Mucosa of rectum (tissue), 2 donors: ENCODE measurements at regions not wholly inside any gene's neighbourhood (a gene's known extent, or its start where the extent isn't known, plus 50 kb on each side); places are given as distances from the start of the nearest gene placed in this dataset.
"Not testable (repeated sequence)": the region's sequence is repeated elsewhere in the genome, so short reads cannot be mapped to it uniquely, and the experiment has no call there.

Source experiments
- H3K27ac ChIP-seq, 2 donors: one replicate each; pipeline ENCODE4 v1.7.0; 2013; ENCODE audit warnings: inconsistent platforms in 2 of 2, low read depth in 2 of 2, low read length in 2 of 2
- H3K27me3 ChIP-seq, 2 donors: one replicate each; pipeline ENCODE4 v1.7.0; 2013; ENCODE audit warnings: low read length in 2 of 2; ENCODE audit not compliant: control insufficient read depth in 2 of 2, insufficient read depth in 2 of 2
- H3K36me3 ChIP-seq, 2 donors: one replicate each; pipeline ENCODE4 v1.7.0; 2013; ENCODE audit warnings: low read length in 2 of 2; ENCODE audit not compliant: control insufficient read depth in 2 of 2, insufficient read depth in 2 of 2
- H3K4me1 ChIP-seq, 2 donors: one replicate each; pipeline ENCODE4 v1.7.0; 2013; ENCODE audit warnings: low read length in 2 of 2, mild to moderate bottlenecking in 1 of 2; ENCODE audit not compliant: control insufficient read depth in 2 of 2, insufficient read depth in 2 of 2
- H3K4me3 ChIP-seq, 2 donors: one replicate each; pipeline ENCODE4 v1.7.0; 2013; ENCODE audit warnings: low read length in 2 of 2
- H3K9ac ChIP-seq, 2 donors: one replicate each; pipeline ENCODE4 v1.7.0; 2013; ENCODE audit warnings: low read length in 2 of 2, low read depth in 1 of 2, mild to moderate bottlenecking in 1 of 2
- H3K9me3 ChIP-seq, 2 donors: one replicate each; pipeline ENCODE4 v1.7.0; 2013; ENCODE audit warnings: low read length in 2 of 2; ENCODE audit not compliant: control insufficient read depth in 2 of 2
- donor health status: healthy.
- donor health status: Normal muscosa, but diverticular disease.

DNA sequence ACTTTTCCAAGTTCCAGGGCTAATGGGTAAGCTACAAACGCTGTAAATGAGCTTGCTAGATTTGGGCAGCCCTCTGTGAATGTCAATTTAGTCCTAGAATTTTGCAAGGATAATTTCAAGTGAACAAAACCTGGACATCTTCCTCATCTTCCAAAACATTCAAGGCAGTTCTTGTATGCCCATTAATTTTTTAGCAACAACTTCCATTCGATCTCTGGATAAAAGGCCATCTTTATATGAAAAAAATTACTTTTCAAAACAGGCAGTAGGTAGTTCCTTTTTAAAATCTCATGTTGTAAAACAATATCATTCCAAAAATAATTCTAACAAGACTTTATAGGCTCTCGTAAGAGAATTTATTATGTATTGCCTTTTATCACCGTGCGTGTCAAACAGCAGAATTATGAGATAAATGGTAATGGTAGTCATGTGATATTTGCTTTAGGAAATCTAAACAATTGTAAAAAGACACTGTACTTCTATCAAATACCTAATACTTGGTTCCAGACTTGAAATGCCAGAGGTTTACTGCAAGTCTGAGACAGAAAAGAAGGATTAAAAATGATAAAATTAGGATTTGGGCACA, 143.7 kb upstream of the NRP1 start:
- Histone ChIP-seq H3K36me3 (no peaks in the 10 kb centered on the region), H3K27ac (no peak overlapping the region), H3K9ac (no peak overlapping the region), H3K4me3 (no peak overlapping the region), H3K4me1 (no peaks in the 10 kb centered on the region), H3K27me3 (peaks cover 0 to 6% of the 10 kb centered on the region in 2 donors), H3K9me3 (no peaks in the 10 kb centered on the region)

DNA sequence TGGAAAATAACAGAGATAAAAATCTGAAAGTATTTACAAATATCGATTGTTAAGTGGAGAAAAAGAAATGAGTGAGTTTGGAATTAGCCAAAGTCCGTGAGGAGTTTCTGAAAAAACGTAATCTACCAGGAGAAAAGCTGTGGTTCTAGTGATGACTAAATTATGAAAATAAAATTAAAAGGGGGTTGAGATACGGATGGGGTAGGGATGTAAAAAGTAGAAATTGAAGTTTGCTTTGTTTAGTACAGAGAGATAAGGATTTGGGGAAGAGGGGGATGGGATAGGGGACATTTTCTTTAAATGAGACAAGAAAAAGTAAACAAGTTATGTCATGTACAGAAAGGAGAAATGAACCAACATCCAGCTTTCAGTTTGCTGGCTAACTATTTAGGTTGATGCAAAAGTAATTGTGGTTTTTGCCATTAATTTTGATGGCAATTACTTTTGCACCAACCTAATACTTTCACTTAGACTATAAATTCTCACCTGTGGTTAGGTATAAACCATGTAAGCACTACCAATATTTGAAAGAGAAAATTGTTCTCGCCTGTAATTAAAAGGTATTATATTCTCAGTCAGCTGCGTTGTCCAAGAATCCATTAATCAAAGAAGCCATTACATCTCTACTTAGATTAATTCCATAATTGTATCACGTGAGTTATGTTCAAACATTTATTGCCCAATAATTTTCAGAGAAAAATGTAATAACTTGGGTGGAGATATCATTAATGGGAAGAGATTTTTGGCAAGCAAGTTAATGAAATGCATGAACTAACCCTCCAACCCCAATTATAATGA, 143.0 kb upstream of the NRP1 start:
- no peaks in the 10 kb centered on the region for H3K4me1 ChIP-seq
- no peak overlapping the region for H3K4me3 ChIP-seq
- H3K9me3 ChIP-seq: no peaks in the 10 kb centered on the region

DNA sequence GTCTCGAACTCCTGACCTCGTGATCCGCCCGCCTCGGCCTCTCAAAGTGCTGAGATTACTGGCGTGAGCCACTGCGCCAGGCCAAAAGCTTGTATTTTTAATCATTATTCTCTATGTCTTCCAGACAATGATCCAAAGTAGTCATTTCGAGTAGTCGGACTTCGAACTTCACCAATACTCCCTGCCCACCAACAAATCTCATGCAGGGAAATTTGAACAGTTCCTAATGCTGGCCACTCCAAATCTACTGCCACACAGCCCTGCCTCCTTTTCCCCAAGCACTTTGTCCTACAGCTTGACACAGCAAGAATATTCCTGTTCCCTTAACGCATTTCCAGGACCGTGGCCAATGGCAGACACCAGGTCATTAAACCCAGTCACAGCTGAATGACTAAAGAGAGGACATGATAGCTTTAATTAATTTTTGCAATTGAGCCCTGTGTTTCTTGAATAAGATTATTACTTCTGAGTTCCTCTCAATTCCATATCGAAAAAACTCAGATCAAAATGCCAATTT, 142.3 kb upstream of the NRP1 start:
- Histone ChIP-seq H3K9me3 (no peaks in the 10 kb centered on the region), H3K4me1 (no peaks in the 10 kb centered on the region), H3K27ac (no peak overlapping the region), H3K36me3 (no peaks in the 10 kb centered on the region), H3K4me3 (no peak overlapping the region), H3K27me3 (peaks cover 0 to 6% of the 10 kb centered on the region in 2 donors), H3K9ac (no peak overlapping the region)

More for the DNA sequence above, 143.0 kb upstream of the NRP1 start:
- H3K9ac ChIP-seq: no peak overlapping the region
- no peak overlapping the region for H3K27ac ChIP-seq
- H3K27me3 ChIP-seq: peaks cover 0 to 6% of the 10 kb centered on the region in 2 donors
- H3K36me3 ChIP-seq: no peaks in the 10 kb centered on the region

GRCh38 chr10:33473688-33474087, 139.2 kb upstream of the NRP1 start:
- peaks cover 0 to 3% of the 10 kb centered on the region in 2 donors for H3K27me3 ChIP-seq
- H3K9ac ChIP-seq: no peak overlapping the region
- no peaks in the 10 kb centered on the region for H3K4me1 ChIP-seq
- no peaks in the 10 kb centered on the region for H3K9me3 ChIP-seq
- H3K27ac ChIP-seq: no peak overlapping the region
- no peak overlapping the region for H3K4me3 ChIP-seq
- no peaks in the 10 kb centered on the region for H3K36me3 ChIP-seq

DNA sequence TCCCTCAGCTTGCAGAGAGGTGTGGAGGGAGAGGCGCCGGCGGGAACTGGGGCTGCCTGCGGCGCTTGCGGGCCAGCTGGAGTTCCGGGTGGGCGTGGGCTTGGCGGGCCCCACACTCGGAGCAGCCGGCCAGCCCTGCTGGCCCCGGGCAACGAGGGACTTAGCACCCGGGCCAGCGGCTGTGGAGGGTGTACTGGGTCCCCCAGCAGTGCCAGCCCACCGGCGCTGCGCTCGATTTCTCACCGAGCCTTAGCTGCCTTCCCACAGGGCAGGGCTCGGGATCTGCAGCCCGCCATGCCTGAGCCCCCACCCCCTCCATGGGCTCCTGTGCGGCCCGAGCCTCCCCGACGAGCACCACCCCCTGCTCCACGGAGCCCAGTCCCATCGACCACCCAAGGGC, 133.5 kb upstream of the NRP1 start:
- not testable (repeated sequence) for H3K4me1 ChIP-seq, H3K27me3 ChIP-seq, H3K4me3 ChIP-seq

GRCh38 chr10:33465747-33466146, 131.3 kb upstream of the NRP1 start:
- H3K9ac ChIP-seq: no peak overlapping the region
- H3K27ac ChIP-seq: no peak overlapping the region
- no peaks in the 10 kb centered on the region for H3K4me1 ChIP-seq
- H3K36me3 ChIP-seq: no peaks in the 10 kb centered on the region
- H3K9me3 ChIP-seq: no peaks in the 10 kb centered on the region
- no peak overlapping the region for H3K4me3 ChIP-seq
- no peaks in the 10 kb centered on the region for H3K27me3 ChIP-seq

More for the DNA sequence above, 133.5 kb upstream of the NRP1 start:
- not testable (repeated sequence) for H3K9ac ChIP-seq, H3K36me3 ChIP-seq, H3K27ac ChIP-seq, H3K9me3 ChIP-seq

DNA sequence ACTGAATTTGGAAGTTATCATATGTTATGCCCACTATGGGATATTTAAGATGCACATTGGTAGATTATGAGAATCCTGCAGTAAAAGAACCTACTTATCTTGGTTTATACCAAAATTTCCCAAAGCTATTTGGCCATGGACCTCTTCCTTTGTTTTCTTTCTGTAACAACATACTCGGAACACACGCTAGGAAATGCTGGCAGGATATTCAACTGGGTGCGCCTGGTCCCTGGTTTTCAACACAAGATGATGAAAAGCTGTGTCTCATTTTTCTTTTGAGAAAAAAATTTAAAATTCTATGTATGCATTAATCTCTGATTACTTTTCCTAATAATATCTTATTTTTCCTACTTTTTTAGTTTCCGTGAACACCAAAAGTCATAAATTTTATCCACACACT, 128.5 kb upstream of the NRP1 start:
- H3K4me1 ChIP-seq: no peaks in the 10 kb centered on the region
- no peaks in the 10 kb centered on the region for H3K36me3 ChIP-seq
- H3K27me3 ChIP-seq: no peaks in the 10 kb centered on the region
- no peak overlapping the region for H3K4me3 ChIP-seq
- H3K9ac ChIP-seq: no peak overlapping the region
- H3K9me3 ChIP-seq: no peaks in the 10 kb centered on the region
- H3K27ac ChIP-seq: no peak overlapping the region

- H3K36me3 ChIP-seq: no peaks in the 10 kb centered on the region
- no peaks in the 10 kb centered on the region for H3K9me3 ChIP-seq
- H3K4me3 ChIP-seq: no peak overlapping the region
- no peaks in the 10 kb centered on the region for H3K27me3 ChIP-seq
- no peak overlapping the region for H3K9ac ChIP-seq
- H3K27ac ChIP-seq: no peak overlapping the region
- no peaks in the 10 kb centered on the region for H3K4me1 ChIP-seq
Measured at GRCh38 chr10:33461295-33461640, 126.8 kb upstream of the NRP1 start.

DNA sequence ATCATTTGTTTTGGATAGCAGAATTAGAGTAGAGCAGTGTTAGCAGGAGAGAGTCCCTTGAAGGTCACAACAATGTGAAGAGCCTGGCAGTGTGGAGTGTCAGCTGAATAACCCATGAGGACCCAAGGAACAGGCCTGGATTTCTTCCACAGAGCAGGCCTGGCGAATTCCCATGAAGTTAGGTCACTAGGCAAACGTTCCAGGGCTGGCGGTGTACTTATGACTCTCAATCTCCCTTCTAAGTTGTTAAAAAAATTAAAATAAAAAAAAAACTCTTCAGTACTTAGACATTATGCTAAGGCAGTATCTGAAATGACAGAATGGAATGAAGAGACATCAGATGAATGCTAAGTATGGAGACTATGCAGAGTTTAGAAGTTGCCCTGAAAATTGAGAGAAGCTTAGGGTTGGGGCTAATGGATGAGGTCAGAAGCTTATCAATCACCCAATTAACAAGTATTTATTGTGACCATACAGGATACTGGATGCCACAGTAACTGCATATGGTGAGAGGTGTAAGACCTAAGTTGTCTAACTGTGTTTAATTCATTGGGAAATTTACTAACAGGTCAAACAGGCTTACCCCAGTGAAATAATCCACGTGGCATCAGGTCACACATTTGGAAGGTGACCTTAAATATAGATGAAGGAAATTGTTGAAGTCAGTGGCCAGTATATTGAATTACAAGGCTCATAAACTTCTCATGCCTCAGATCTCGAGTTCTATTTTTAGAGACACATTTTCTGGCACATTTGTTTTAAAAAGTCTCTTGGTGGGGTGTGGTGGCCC, 126.2 kb upstream of the NRP1 start:
- H3K27ac ChIP-seq: no peak overlapping the region
- H3K4me1 ChIP-seq: no peaks in the 10 kb centered on the region
- no peak overlapping the region for H3K4me3 ChIP-seq
- H3K27me3 ChIP-seq: no peaks in the 10 kb centered on the region
- H3K9ac ChIP-seq: no peak overlapping the region
- no peaks in the 10 kb centered on the region for H3K36me3 ChIP-seq
- H3K9me3 ChIP-seq: no peaks in the 10 kb centered on the region

DNA sequence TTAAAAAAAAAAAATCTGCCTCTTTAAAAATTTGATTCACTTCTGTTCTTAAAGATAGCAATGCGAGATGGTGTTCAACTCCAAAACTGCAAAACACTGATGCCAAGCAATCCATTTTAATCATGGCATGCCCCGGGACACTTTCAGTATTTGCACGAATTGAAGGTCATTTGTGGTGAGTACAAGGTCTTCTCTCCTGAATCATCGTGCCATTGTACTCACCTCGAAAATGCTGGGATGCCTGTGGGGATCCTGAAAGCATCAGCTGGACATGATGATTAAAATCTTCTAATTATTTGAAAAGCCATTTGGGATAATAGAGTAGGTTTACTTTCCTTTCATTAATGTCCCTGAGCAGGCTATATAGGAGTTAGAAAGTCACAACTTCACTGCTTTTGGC, 125.1 kb upstream of the NRP1 start:
- H3K27me3 ChIP-seq: no peaks in the 10 kb centered on the region
- H3K9ac ChIP-seq: no peak overlapping the region
- H3K27ac ChIP-seq: no peak overlapping the region
- no peak overlapping the region for H3K4me3 ChIP-seq
- H3K4me1 ChIP-seq: no peaks in the 10 kb centered on the region
- H3K36me3 ChIP-seq: no peaks in the 10 kb centered on the region
- no peaks in the 10 kb centered on the region for H3K9me3 ChIP-seq
